Fibroblast of lung (primary cell): ENCODE measurements at regions not wholly inside any gene's neighbourhood (a gene's known extent, or its start where the extent isn't known, plus 50 kb on each side); places are given as distances from the start of the nearest gene placed in this dataset.

ENCODE experiments used
- DNase-seq, 2 donors: peaks; one replicate each; pipeline versions ENCODE4 v3.0.0 to v3.0.0-alpha.2; 2010; ENCODE audit warnings: low read depth in 2 of 2
- H2AFZ ChIP-seq: 2 replicates; pipeline ENCODE4 v1.5.1; 2012; ENCODE audit warnings: low read length, control low read depth, inconsistent platforms
- H3K27ac ChIP-seq: 2 replicates; pipeline ENCODE4 v1.5.1; 2011; ENCODE audit warnings: low read length, control low read depth; ENCODE audit not compliant: insufficient read depth
- H3K27me3 ChIP-seq: 2 replicates; pipeline ENCODE4 v1.5.1; 2011; ENCODE audit warnings: mild to moderate bottlenecking, low read length; ENCODE audit not compliant: control insufficient read depth, insufficient read depth
- H3K36me3 ChIP-seq: 2 replicates; pipeline ENCODE4 v1.5.1; 2011; ENCODE audit warnings: low read length; ENCODE audit not compliant: control insufficient read depth, insufficient read depth
- H3K4me1 ChIP-seq: 2 replicates; pipeline ENCODE4 v1.5.1; 2011; ENCODE audit warnings: low read length; ENCODE audit not compliant: control insufficient read depth, insufficient read depth; ENCODE audit errors: extremely low read depth
- H3K4me2 ChIP-seq: 2 replicates; pipeline ENCODE4 v1.5.1; 2011; ENCODE audit warnings: low read length, control low read depth; ENCODE audit not compliant: insufficient read depth; ENCODE audit errors: extremely low read depth
- H3K4me3 ChIP-seq, 4 experiments: fragments of 200-600 bp in 1 of 4; sonication (generic) in 1 of 4; replicated peaks in 1 of 4; 2 replicates each; pipeline ENCODE4 v1.5.1; 2011 to 2016; ENCODE audit warnings: low read length in 4 of 4, low read depth in 3 of 4, mild to moderate bottlenecking in 3 of 4, control low read depth in 2 of 4, inconsistent platforms in 1 of 4, mixed read lengths in 1 of 4; ENCODE audit not compliant: insufficient read depth in 1 of 4; ENCODE audit errors: control extremely low read depth in 1 of 4
- H3K79me2 ChIP-seq: 2 replicates; pipeline ENCODE4 v1.5.1; 2012; ENCODE audit warnings: mild to moderate bottlenecking, low read length, inconsistent platforms; ENCODE audit not compliant: control insufficient read depth, insufficient read depth
- H3K9ac ChIP-seq: 2 replicates; pipeline ENCODE4 v1.5.1; 2011; ENCODE audit warnings: mild to moderate bottlenecking, low read length, control low read depth; ENCODE audit not compliant: insufficient read depth
- H3K9me3 ChIP-seq: 2 replicates; pipeline ENCODE4 v1.5.1; 2012; ENCODE audit warnings: low read depth, low read length; ENCODE audit not compliant: control insufficient read depth, insufficient read depth
- H4K20me1 ChIP-seq: 2 replicates; pipeline ENCODE4 v1.5.1; 2011; ENCODE audit warnings: low read length; ENCODE audit not compliant: control insufficient read depth, insufficient read depth; ENCODE audit errors: extremely low read depth
- EZH2 ChIP-seq: IDR thresholded peaks from 2 replicates; pipeline ENCODE4 v1.5.1; 2012; ENCODE audit warnings: low read length, control low read depth, mild to moderate bottlenecking; ENCODE audit errors: missing control alignments
- TF ChIP-seq, protein P1 (sequence below), 2 donors: IDR thresholded peaks in 1 of 2; conservative IDR thresholded peaks in 1 of 2; 1 replicate in 1 of 2; 2 replicates in 1 of 2; pipeline ENCODE4 v1.5.1; 2011 to 2012; ENCODE audit warnings: low read length in 2 of 2, control low read depth in 1 of 2, inconsistent platforms in 1 of 2, low read depth in 1 of 2, mild to moderate bottlenecking in 1 of 2

GRCh38 chr2:12178289-12179080, 432.1 kb downstream of the LPIN1 start:
- Histone ChIP-seq H3K4me3 (no peak overlapping the region), H3K27ac (no peak overlapping the region), H3K9me3 (no peaks in the 10 kb centered on the region), H3K4me1 (peaks cover 13% of the 10 kb centered on the region), H3K79me2 (no peaks in the 10 kb centered on the region), H3K27me3 (no peaks in the 10 kb centered on the region), H4K20me1 (no peaks in the 10 kb centered on the region), H3K9ac (no peak overlapping the region), H3K4me2 (no peak overlapping the region), H3K36me3 (no peaks in the 10 kb centered on the region), H2AFZ (no peak overlapping the region)
- no peak for TF ChIP-seq EZH2
- TF ChIP-seq, protein P1, sequence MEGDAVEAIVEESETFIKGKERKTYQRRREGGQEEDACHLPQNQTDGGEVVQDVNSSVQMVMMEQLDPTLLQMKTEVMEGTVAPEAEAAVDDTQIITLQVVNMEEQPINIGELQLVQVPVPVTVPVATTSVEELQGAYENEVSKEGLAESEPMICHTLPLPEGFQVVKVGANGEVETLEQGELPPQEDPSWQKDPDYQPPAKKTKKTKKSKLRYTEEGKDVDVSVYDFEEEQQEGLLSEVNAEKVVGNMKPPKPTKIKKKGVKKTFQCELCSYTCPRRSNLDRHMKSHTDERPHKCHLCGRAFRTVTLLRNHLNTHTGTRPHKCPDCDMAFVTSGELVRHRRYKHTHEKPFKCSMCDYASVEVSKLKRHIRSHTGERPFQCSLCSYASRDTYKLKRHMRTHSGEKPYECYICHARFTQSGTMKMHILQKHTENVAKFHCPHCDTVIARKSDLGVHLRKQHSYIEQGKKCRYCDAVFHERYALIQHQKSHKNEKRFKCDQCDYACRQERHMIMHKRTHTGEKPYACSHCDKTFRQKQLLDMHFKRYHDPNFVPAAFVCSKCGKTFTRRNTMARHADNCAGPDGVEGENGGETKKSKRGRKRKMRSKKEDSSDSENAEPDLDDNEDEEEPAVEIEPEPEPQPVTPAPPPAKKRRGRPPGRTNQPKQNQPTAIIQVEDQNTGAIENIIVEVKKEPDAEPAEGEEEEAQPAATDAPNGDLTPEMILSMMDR (conservative IDR thresholded peaks at IDR 0.05 in 1 of 2, IDR thresholded peaks at IDR 0.05 in 1 of 2; ENCODE audit: low read depth in 1 of 2, low read length in 2 of 2): no peak
- DNase-seq: no peak

GRCh38 chr2:12180031-12180430, 433.6 kb downstream of the LPIN1 start:
- DNase-seq: peak in 1 of 2 donors; percentile 50

GRCh38 chr2:12183032-12183645, 436.7 kb downstream of the LPIN1 start:
- no peak overlapping the region for H3K4me2 ChIP-seq
- no peak overlapping the region for H2AFZ ChIP-seq
- no peak overlapping the region for H3K4me3 ChIP-seq
- no peak overlapping the region for H3K9ac ChIP-seq
- no peak overlapping the region for H3K27ac ChIP-seq
- no peaks in the 10 kb centered on the region for H3K27me3 ChIP-seq
- no peaks in the 10 kb centered on the region for H3K79me2 ChIP-seq
- no peaks in the 10 kb centered on the region for H4K20me1 ChIP-seq
- no peaks in the 10 kb centered on the region for H3K36me3 ChIP-seq
- TF ChIP-seq EZH2: no peak
- TF ChIP-seq, protein P1 (conservative IDR thresholded peaks at IDR 0.05 in 1 of 2, IDR thresholded peaks at IDR 0.05 in 1 of 2; ENCODE audit: low read depth in 1 of 2, low read length in 2 of 2): no peak
- no peaks in the 10 kb centered on the region for H3K9me3 ChIP-seq
- DNase-seq: no peak
- no peaks in the 10 kb centered on the region for H3K4me1 ChIP-seq

More at GRCh38 chr2:12180031-12180430, 433.6 kb downstream of the LPIN1 start:
- Histone ChIP-seq H3K9ac (no peak overlapping the region), H3K36me3 (no peaks in the 10 kb centered on the region), H3K9me3 (no peaks in the 10 kb centered on the region), H3K4me2 (no peak overlapping the region), H3K27ac (no peak overlapping the region), H2AFZ (no peak overlapping the region), H3K79me2 (no peaks in the 10 kb centered on the region), H4K20me1 (no peaks in the 10 kb centered on the region), H3K4me3 (no peak overlapping the region), H3K27me3 (no peaks in the 10 kb centered on the region), H3K4me1 (peaks cover 13% of the 10 kb centered on the region)
- no peak for TF ChIP-seq EZH2
- TF ChIP-seq, protein P1 (conservative IDR thresholded peaks at IDR 0.05 in 1 of 2, IDR thresholded peaks at IDR 0.05 in 1 of 2; ENCODE audit: low read depth in 1 of 2, low read length in 2 of 2): no peak
